Gastrocnemius medialis (tissue), 4 donors: ENCODE measurements at regions not wholly inside any gene's neighbourhood (a gene's known extent, or its start where the extent isn't known, plus 50 kb on each side); places are given as distances from the start of the nearest gene placed in this dataset.

Experiments used
- CTCF ChIP-seq, 5 experiments: fragments of 450-650 bp in 3 of 5; fragments of 200-600 bp in 2 of 5; sonication (generic) in 2 of 5; IDR thresholded peaks in 4 of 5; conservative IDR thresholded peaks in 1 of 5; 1 replicate in 4 of 5; 2 replicates in 1 of 5; pipeline ENCODE4 v1.5.1; 2016 to 2019; ENCODE audit warnings: antibody characterized with exemption in 5 of 5, mild to moderate bottlenecking in 3 of 5, moderate library complexity in 3 of 5
- POLR2A ChIP-seq, 2 donors: fragments of 450-650 bp; IDR thresholded peaks; one replicate each; pipeline ENCODE4 v1.6.1; 2017; ENCODE audit warnings: antibody characterized with exemption in 2 of 2, mild to moderate bottlenecking in 2 of 2, moderate library complexity in 2 of 2

GRCh38 chr6:41445261-41445660 is 100.9 kb upstream of the FOXP4 start:
- TF ChIP-seq CTCF (IDR thresholded peaks at IDR 0.05 in 4 of 5, conservative IDR thresholded peaks at IDR 0.05 in 1 of 5) (no peak), POLR2A (IDR thresholded peaks at IDR 0.05) (no peak)
